ENCODE measurements at regions not wholly inside any gene's neighbourhood (a gene's known extent, or its start where the extent isn't known, plus 50 kb on each side); places are given as distances from the start of the nearest gene placed in this dataset.

DNA sequence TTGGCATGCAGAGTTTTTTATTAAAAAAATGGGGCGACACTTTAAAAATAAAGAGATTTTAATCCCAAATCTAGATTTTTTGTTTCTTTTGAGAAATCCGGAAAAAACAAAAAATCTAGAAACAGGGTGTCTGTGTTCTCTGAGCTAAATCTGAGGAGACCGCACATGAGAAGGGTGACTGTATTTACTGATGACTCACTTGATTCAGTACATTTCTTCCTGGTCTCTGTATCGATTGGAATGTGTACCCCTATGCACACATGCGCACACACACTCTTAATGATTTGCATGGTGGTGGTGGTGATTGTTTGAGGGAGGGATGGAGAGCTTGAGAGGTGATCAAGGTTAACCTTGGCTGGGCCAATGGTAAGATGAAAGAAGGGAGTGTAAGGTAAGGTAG, 443.1 kb upstream of the THRB start:
- Histone ChIP-seq H3K9ac (ENCODE audit: control insufficient read depth, extremely low read depth, insufficient read depth, low read length) (no peak overlapping the region), H4K20me1 (ENCODE audit: control insufficient read depth, extremely low read depth, insufficient read depth, low read length) (no peaks in the 10 kb centered on the region), H3K79me2 (ENCODE audit: control insufficient read depth, insufficient read depth, low read length) (no peaks in the 10 kb centered on the region), H3K27me3 (ENCODE audit: control insufficient read depth, extremely low read depth, insufficient read depth, low read length) (no peaks in the 10 kb centered on the region), H2AFZ (ENCODE audit: control insufficient read depth, low read length) (no peak overlapping the region), H3K9me3 (ENCODE audit: control insufficient read depth, low read depth, low read length) (no peaks in the 10 kb centered on the region), H3K4me1 (ENCODE audit: control insufficient read depth, extremely low read depth, insufficient read depth, low read length) (no peaks in the 10 kb centered on the region), H3K36me3 (ENCODE audit: control insufficient read depth in 2 of 2, extremely low read depth in 1 of 2, insufficient read depth in 2 of 2, low read length in 2 of 2) (no peaks in the 10 kb centered on the region), H3K4me3 (ENCODE audit: control insufficient read depth in 2 of 3, extremely low read depth in 1 of 3, insufficient read depth in 2 of 3, low read depth in 1 of 3, low read length in 3 of 3) (no peak overlapping the region), H3K4me2 (ENCODE audit: control insufficient read depth, extremely low read depth, insufficient read depth, low read depth, low read length) (no peak overlapping the region), H3K27ac (ENCODE audit: control insufficient read depth, insufficient read depth, low read length) (no peak overlapping the region), H3K9me1 (ENCODE audit: control insufficient read depth, extremely low read depth, insufficient read depth, low read length) (no peaks in the 10 kb centered on the region)
- DNase-seq (ENCODE audit: low read depth, low spot score) (no peak), FAIRE-seq (no peak)
- dilution Hi-C loops (cut with MboI; ENCODE audit: extremely low pct_ligation_motif_present, low sequenced_read_pairs): no loop called here
- TF ChIP-seq, protein P1, sequence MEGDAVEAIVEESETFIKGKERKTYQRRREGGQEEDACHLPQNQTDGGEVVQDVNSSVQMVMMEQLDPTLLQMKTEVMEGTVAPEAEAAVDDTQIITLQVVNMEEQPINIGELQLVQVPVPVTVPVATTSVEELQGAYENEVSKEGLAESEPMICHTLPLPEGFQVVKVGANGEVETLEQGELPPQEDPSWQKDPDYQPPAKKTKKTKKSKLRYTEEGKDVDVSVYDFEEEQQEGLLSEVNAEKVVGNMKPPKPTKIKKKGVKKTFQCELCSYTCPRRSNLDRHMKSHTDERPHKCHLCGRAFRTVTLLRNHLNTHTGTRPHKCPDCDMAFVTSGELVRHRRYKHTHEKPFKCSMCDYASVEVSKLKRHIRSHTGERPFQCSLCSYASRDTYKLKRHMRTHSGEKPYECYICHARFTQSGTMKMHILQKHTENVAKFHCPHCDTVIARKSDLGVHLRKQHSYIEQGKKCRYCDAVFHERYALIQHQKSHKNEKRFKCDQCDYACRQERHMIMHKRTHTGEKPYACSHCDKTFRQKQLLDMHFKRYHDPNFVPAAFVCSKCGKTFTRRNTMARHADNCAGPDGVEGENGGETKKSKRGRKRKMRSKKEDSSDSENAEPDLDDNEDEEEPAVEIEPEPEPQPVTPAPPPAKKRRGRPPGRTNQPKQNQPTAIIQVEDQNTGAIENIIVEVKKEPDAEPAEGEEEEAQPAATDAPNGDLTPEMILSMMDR (optimal IDR thresholded peaks at IDR 0.05 in 1 of 3, IDR thresholded peaks at IDR 0.05 in 1 of 3, conservative IDR thresholded peaks at IDR 0.05 in 1 of 3; ENCODE audit: extremely low read depth in 1 of 3, insufficient read depth in 2 of 3, low read length in 3 of 3): no peak
- no peak for TF ChIP-seq EZH2 (IDR thresholded peaks at IDR 0.05; ENCODE audit: low read length)

DNA sequence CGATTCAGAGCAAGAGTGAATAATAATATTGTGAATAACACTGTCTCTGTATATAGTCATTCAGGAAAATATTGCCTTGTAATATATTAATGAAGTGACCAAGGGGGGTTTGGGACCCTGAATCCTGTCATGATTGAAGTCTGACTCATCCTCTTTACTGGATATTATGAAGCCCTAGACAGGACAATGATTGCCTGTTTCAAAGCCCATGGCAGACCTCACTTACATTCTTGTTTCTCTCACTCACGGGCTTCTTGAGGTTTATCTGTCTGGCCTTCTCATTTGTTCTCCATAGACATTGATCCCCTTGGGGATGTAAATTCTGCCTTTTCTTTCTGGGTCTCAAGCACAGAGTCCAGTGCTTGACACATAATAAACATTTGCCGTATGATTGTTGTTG, 449.3 kb upstream of the THRB start:
- dilution Hi-C loops (cut with MboI; ENCODE audit: extremely low pct_ligation_motif_present, low sequenced_read_pairs): no loop called here

More for the DNA sequence above, 449.3 kb upstream of the THRB start:
- Histone ChIP-seq H3K9ac (ENCODE audit: control insufficient read depth, extremely low read depth, insufficient read depth, low read length) (no peak overlapping the region), H3K9me3 (ENCODE audit: control insufficient read depth, low read depth, low read length) (no peaks in the 10 kb centered on the region), H3K27ac (ENCODE audit: control insufficient read depth, insufficient read depth, low read length) (no peak overlapping the region), H3K4me1 (ENCODE audit: control insufficient read depth, extremely low read depth, insufficient read depth, low read length) (no peaks in the 10 kb centered on the region), H3K27me3 (ENCODE audit: control insufficient read depth, extremely low read depth, insufficient read depth, low read length) (no peaks in the 10 kb centered on the region), H3K79me2 (ENCODE audit: control insufficient read depth, insufficient read depth, low read length) (no peaks in the 10 kb centered on the region), H3K36me3 (ENCODE audit: control insufficient read depth in 2 of 2, extremely low read depth in 1 of 2, insufficient read depth in 2 of 2, low read length in 2 of 2) (no peaks in the 10 kb centered on the region), H3K4me3 (ENCODE audit: control insufficient read depth in 2 of 3, extremely low read depth in 1 of 3, insufficient read depth in 2 of 3, low read depth in 1 of 3, low read length in 3 of 3) (no peak overlapping the region), H3K4me2 (ENCODE audit: control insufficient read depth, extremely low read depth, insufficient read depth, low read depth, low read length) (no peak overlapping the region), H4K20me1 (ENCODE audit: control insufficient read depth, extremely low read depth, insufficient read depth, low read length) (no peaks in the 10 kb centered on the region), H2AFZ (ENCODE audit: control insufficient read depth, low read length) (no peak overlapping the region), H3K9me1 (ENCODE audit: control insufficient read depth, extremely low read depth, insufficient read depth, low read length) (no peaks in the 10 kb centered on the region)
- FAIRE-seq (no peak), DNase-seq (ENCODE audit: low read depth, low spot score) (no peak)
- no peak for TF ChIP-seq EZH2 (IDR thresholded peaks at IDR 0.05; ENCODE audit: low read length)
- TF ChIP-seq, protein P1 (optimal IDR thresholded peaks at IDR 0.05 in 1 of 3, IDR thresholded peaks at IDR 0.05 in 1 of 3, conservative IDR thresholded peaks at IDR 0.05 in 1 of 3; ENCODE audit: extremely low read depth in 1 of 3, insufficient read depth in 2 of 3, low read length in 3 of 3): no peak
